ENCODE measurements at regions not wholly inside any gene's neighbourhood (a gene's known extent, or its start where the extent isn't known, plus 50 kb on each side); places are given as distances from the start of the nearest gene placed in this dataset.

DNA sequence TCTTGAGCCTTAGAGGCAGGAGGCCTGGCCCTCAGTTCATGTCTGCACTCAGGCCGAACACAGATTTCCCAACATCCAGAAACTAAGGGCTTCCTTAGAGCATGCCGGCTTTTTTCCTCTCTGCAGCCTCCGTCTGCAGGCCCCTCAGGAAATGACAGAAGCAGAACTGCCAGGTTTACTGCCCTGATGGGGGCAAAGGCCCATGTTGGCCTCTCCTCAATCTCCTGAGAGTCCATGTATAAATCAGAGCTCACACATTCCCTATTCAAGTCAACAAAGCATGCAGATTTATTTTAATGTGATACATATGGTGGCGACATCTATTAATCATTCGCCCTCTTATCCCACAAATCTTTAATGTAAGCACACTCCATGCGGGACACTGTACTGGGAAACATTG, 475.6 kb upstream of the HS6ST1 start:
- TF ChIP-seq TEAD4 (CRISPR knock-in tag; IDR thresholded peaks at IDR 0.05) (no peak), CREB1 (CRISPR knock-in tag; IDR thresholded peaks at IDR 0.05) (no peak)
